GM21423 (cell line): ENCODE measurements at regions not wholly inside any gene's neighbourhood (a gene's known extent, or its start where the extent isn't known, plus 50 kb on each side); places are given as distances from the start of the nearest gene placed in this dataset.

Experiments used
- ATAC-seq: cut with Tn5 transposase; IDR thresholded peaks from one replicate; pipeline ENCODE4 v1.9.1; 2021; ENCODE audit warnings: mild to moderate bottlenecking, moderate library complexity; ENCODE audit not compliant: unreplicated experiment

DNA sequence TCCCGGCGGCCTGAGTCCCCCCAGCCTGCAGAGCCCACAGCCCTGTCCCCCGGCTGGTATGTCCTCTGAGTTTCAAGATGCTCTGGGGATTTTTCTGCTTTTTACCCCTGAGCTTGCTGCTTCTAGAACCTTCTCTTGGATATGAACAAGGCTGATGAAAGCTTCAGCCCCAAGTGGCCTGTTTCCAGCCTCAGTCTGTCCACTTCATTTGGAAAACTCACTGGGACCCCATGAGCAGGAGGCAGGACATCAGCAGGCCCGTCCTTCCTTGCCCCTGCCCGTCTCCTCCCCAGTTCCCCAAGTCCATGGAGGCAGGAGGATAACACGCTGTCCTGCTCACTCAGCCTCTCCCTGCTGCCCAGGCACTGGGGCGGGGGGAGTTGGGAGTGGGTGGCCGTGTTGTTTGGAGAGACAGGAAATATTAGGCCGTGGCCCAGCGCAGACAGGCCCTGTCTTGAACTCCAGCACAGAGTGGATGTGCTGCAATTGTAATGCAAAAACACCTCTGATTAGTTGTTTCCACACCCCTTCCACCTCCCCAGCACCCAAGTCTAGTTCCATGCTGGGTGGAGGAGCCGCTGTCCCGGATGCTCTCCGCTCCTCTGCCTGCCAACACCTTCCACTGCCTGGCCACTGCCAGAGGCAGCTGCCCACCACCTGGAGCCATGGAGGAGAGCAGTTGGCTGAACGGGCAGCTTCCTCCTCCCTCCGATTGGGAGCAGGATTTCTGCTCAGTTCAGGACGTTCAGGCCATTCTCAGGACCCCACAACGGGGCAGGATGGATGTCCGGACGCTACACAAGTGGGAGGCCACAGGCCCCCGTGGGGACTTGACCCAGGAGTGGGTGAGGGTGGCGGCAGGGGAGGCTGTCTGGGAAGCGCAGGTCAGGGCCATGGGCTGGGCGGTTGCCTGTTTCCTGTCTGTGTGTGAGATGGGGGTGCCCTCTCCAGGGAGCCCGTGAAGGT is 216.9 kb upstream of the GSE1 start:
- ATAC-seq, result no peak

DNA sequence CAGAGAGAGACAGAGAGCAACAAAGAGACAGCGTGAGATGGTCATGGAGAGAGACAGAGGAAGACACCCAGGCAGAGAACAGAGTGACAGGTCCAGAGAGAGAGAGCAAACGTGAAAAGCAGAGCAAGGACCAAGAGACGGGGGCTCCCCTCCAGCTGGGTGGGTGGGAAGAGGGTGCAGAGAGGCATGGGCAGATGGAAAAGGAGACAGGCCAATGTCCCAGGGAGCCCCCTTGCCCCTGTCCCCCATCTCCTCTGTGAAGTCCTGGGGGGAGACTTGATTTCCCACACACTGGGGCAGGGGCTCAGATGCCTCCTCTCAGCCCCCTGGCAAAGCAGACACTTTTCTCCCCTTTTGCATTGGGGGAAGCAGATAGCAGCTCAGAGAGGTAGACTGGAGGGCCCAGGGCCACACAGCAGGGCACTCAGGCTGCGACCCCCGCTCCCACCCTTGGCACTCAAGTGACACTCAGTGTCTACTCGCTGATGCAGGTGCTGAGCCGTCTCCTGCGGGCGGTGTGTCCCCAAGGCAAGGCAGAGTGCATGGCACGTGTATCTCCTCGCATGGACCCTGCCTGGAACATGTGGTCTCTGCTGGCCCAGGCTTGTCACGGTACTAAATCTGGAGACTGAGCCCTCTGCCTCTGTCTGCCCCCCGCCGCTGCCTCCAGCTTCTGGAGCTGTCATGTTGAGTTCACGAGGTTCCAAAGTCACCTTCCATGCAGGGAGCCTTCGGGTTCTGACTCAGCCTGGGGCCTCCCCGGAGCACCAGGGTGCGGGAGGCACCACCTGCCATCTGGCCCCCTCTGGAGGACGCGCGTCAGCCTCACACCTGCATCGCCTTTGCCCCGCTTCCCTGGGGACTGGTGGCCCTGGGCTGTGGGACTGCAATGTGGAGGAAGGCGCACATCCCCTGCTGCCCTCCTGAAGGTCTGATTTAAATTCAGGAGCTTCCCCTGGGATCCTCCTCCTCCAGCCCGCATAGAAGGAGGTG is 215.9 kb upstream of the GSE1 start:
- ATAC-seq, result no peak

DNA sequence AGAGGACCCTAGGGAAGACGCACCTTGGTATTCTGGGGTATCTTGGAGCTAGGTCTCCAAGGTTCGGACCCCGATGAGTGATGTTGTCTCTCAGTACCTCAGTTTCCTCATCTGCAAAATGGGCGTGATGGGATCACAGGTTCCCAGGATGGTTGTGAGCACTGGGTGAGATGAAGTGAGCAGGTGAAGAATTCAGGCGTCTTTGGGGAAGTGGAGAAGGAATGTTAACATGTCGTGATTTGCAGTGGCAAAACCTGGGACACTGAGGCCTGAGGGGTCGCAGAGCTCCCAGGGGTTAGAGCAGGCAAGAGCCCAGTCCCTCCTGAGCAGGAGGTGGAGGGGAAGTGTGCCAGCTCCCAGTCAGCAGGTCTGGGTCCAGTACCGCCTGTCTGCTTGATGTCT is 215.1 kb upstream of the GSE1 start:
- ATAC-seq, result no peak

DNA sequence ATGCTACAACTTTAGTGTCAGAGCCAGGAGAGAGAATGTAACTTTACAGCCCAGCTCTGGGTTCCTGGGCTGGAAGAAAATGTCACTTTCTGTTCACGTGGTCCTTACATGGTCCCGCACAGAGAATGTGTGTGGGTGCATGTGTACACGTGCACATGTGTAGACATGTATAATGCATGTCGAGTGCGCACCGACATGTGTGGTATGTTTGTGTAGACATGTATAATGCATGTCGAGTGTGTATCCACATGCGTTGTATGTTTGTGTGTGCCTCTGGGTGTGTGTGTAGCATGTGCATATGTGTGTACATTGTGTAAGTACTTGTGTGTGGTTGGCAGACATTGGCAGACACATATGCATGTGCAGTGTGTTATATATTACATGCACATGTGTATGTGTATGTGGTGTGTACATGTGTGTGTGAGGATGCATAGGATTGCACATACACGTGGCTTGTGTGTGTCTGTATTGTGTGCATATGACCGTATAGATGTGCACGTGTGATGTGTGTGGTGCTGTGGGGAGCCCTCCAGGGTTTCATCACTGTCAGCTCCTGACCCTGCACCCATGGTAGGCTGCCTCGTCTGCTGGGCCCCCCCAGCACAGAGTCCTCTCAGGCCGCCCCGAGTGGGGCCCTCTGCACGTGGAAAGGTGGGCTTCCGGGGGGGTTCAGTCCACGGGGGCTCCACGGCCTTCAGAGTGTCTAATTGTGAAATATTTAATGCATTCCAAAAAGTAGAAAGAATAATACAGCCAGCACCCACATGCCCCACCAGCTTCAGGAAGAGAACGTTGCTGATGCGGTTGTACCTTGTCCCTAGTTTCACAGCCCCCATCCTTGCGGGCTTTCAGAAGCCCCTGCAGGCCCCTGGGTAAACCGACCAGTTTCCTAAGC is 214.2 kb upstream of the GSE1 start:
- ATAC-seq, result no peak

DNA sequence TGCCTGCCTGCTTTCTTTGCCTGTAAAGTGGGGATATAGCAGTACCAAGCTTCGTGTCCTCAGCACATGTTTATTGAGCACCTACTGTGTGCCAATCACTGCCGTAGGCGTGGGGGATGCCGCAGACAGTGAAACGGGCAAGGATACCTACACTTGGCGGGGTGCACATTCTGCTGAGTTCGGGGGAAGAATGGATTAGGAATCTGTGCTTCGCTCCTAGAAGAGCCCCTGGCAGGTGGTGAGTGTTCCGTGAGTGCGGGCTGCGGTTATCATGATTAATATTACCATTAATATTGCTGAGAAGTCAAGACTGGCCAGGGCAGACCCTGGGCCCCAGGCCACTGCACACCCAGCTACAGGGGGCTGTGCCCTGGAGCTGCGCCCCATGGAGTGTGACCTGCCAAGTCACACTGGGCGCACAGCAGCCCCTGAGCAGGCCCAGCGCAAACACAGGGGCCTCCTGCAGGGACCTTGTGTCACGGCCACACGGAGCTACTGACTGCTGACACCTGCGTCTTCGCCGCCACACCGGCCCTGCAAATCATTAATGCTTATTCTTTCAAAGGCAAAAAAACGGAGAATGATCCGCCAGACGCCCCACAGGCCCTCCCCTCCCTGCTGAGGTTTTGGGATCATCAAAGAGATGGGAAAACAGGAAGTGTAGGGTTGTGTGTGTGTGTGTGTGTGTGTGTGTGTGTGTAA is 213.4 kb upstream of the GSE1 start:
- no peak for ATAC-seq

DNA sequence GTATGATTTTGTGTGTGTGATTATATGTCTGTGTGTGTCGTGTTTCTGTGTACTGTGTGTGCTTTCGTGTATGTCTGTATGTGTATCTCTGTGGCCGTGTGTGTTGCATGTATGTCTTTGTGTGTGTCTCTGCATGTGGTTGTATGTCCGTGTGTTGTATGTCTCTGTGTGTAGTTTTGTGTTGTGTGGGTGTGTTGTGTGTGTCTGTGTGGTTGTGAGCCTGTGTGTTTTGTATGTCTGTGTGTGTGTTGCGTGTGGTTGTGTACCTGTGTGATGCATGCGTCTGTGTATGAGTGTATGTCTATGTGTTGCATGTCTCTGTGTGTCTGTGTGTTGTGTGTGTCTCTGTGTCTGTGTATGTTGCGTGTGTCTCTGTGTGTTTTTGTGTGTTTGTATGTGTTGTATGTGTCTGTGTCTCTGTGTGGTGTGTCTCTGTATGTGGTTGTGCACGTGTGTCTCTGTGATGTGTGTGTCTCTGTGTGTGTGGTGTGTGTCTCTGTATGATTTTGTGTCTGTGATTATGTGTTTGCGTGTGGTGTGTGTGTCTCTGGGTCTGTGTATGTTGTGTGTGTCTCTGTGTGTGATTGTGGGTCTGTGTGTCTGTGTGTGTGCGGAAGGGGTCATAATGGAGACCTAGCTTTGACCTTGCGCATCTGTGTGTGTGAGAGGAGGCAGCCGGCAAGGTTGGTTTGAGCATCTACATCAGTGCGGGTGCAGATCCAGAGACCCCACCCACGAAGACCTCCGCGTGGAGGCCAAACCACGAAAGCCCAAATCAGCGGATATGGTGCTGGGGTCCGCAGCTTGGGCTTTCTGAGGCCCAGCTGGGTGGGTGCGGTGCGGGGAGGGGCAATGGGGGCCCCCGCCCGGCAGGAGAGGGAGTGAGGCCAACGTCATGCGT is 212.6 kb upstream of the GSE1 start:
- no peak for ATAC-seq

DNA sequence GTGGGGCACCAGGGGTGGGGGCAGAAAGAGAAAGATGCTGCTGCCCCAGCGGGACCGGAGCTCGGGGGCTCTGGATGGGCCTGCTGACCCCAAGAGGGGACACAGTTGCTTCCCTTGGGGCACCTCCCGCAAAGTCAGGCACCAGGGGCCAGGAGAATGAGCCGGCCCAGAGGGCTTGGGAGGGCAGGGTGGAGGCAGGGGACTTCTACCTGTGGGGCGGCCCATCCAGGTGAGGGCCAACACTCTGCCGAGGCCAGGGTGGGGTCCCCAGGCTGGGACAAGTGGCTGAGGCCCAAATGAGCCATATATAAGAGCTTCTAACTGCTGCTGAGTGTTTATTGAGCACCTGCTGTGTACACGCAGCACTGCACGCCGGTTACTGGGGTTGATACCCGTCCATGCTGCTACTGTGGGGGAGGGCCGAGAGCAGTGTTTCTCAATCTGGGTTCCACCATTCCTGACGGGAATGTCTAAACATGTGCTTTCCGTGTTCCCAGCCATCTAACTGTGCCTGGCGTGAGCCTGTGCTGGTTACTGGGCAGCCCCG is 211.7 kb upstream of the GSE1 start:
- no peak for ATAC-seq

DNA sequence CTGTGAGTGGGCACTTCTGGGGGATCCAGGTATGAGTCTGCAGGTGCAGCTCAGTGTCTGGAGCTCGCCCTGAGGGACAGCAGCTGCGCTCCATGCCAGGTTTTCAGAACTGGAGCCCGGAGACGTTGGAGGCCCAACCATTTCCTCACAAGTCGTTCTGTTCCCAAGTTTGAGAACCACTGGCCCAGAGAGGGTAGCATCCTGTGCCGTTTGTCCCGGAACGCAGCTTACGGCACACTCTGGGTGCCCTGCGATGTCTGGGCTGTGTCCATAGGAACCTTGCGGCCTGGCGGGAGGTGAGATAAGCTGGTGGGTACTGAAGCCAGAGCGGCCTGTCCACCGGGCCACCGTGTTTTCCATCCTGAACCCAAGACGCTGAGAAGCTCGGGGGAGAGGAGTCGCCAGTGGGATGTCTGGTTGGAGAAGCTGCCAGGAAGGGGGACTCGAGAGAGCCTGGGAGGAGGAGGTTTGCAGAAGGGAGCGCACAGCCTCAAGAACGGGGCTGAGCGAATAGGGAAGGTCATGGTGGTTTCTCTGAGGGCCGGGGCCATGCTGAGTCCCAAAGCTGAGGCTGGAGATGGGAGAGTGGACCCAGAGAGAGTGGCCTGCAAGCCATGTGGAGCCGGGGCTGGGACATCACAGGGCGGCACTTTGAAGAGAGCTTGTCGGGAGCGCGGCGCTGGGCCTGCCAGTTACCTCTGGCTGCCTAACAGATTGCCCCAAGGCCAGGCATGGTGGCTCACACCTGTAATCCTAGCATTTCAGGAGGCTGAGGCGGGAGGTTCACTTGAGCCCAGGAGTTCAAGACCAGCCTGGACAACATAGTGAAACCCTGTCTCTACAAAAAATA is 211.0 kb upstream of the GSE1 start:
- no peak for ATAC-seq

DNA sequence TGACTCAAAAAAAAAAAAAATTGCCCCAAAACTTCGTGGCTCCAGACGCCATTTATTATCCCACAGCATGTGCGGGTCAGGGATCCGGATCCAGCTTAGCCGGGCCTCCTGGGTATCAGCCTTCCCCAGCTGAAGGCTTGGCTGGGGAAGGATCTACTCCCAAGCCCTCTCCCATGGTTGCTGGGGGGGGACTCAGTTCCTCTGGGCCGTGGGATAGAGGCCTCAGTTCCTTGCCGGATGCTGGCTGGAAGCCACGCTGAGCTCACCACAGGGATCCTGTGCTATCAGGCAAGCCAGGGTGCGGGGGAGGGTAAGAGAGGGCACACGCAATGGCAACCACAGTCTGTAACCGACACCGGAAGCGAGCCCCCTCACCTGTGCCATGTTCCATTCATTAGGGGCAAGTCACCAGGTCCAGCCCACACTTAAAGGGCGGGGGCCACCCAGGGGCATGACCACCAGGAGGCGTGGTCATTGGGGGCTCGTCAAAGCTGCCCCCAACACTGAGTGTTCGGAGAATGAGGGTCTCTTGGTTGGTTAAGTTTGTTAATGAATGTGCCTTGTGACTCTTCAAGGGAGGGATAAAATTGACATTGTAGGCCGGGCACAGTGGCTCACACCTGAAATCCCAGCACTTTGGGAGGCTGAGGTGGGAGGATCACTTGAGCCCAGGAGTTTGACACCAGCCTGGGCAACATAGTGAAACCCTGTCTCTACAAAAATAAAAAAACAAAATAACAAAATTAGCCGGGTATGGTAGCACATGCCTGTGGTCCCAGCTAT is 210.0 kb upstream of the GSE1 start:
- no peak for ATAC-seq

DNA sequence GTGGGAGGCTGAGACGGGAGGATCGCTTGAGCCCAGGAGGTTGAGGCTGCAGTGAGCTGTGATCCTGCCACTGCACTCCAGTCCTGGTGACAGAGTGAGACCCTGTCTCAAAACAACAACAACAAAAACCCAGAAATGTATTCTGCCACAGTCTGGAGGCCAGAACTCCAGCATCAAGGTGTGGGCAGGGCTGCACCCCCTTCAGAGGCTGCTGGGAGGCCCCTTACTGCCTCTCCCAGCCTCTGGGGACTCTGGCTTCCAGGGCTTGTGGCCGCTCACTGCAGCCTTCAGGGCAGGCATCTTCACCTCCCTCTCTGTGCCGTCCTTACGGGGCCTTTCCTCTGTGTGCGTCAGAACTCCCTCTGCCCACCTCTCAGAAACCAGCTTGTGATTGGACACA is 209.4 kb upstream of the GSE1 start:
- no peak for ATAC-seq

DNA sequence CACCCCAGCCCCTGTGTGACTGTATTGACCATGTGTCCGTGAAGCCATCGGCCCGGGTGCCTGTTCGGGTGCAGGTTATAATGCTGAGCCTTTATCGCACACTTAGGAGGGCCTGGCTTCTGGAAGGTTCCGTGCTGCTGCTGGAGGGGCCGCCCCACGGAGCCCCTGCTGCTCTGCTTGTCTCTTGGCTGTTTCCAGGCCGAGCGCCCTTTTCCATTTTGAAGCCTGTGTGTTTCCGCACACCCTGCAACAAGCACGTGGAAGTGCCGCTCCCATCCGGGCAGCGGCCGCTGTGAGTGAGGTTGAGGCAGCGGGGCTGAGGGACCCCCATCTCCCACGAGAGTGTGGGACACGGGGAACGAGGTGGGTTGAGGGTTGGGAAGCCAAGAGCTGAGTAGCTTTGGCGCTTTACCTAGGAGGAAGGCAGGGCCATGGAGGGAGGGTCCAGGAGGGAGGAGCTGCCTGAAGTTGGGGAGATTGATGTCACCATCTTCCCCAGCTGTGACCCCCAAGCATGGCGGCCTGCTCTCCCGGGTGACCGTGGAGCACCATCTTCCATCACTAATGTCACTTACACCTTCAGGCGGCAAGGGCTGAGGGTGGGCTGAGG is 200.1 kb upstream of the GSE1 start:
- ATAC-seq, result no peak

DNA sequence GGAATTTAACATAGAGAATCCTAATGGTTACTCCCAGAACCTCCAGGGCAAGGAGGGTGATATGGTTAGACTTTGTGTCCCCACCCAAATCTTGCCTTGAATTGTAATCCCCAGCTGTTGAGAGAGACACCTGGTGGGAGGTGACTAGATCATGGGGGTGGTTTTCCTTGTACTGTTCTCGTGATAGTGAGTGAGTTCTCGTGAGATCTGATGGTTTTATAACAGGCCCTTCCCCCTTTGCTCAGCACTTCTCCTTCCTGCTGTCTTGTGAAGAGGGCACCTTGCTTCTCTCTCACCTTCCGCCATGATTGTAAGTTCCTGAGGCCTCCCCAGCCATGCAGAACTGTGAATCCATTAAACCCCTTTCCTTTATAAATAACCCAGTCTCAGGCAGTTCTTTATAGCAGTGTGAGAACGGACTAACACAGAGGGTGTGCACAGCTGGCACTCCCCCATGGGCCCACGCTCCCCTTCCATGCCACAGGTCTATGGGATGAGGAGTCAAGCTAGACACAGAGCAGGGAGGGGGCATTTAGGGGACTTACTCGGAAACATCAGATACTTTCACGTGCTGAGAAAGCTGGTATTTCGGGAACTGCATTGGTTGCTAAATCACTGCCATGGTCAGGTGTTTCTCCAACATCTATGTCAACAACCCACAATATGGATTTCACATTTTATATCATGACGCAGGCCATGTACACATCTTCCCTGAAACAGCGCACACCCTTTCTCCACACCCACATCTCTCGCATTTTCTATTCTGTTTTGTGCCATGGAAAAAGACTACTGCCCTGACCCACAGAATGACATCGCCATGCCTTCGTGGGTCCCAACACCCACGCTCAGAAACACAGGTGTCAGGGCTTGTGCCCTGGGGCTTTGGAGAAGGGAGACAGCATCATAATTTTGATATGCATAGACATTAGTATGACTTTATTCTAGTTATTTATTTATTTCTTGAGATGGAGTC is 199.1 kb upstream of the GSE1 start:
- no peak for ATAC-seq

DNA sequence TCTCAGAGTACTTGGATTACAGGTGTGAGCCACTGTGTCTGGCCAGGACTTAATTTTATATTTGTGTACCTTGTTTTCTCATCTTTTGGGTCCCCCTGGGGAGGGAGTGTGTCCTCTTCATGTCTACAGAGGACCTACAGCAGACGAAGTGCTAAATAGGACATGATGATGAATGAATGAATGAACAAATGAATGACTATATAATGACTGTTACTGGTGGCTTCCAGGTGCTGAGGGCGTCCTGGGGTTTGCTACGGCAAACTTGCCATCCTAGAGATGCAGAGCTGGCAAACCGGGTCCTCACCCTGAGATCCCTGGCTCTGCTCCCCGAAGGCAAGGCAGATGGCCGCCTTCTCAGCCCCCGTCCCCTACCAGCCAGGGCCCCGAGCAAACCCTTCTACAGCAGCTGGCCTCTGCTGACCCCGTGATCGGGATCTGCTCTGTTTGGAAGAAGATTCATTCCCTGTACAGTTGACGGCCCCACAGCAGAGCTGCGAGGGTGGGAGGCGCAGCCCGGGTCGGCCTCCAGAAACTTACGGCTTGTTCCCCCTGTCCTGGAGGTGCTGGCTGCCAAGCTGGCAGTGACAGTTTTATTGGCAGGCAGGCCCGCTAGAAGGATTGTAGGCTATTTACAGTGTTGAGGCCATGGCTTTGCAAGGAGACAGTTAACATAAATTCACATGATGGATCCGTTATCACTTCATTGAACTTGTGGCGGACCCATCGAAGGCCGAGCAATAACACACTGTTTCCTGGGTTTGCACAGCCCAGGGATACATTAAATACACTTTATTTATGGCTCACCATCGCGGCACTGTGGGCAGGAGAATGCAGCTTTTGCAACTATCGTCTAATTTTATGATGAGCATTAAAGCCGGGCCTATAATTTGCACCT is 197.7 kb upstream of the GSE1 start:
- ATAC-seq, result no peak
